ENCODE measurements at regions not wholly inside any gene's neighbourhood (a gene's known extent, or its start where the extent isn't known, plus 50 kb on each side); places are given as distances from the start of the nearest gene placed in this dataset.

- in situ Hi-C loops (cut with HindIII; ENCODE audit: low pct_ligation_motif_present, low pct_unique_long_range_greater_than_20kb, low sequenced_read_pairs): no loop called here
- no peak for DNase-seq
Observed at GRCh38 chr11:21896746-21897602, 295.9 kb upstream of the ANO5 start.

- DNase-seq: no peak
- in situ Hi-C loops (cut with HindIII; ENCODE audit: low pct_ligation_motif_present, low pct_unique_long_range_greater_than_20kb, low sequenced_read_pairs): no loop called here
Observed at GRCh38 chr11:21897752-21898151, 295.1 kb upstream of the ANO5 start.

- DNase-seq: no peak
- in situ Hi-C loops (cut with HindIII; ENCODE audit: low pct_ligation_motif_present, low pct_unique_long_range_greater_than_20kb, low sequenced_read_pairs): no loop called here
Observed at GRCh38 chr11:21908211-21908610, 284.7 kb upstream of the ANO5 start.

- in situ Hi-C loops (cut with HindIII; ENCODE audit: low pct_ligation_motif_present, low pct_unique_long_range_greater_than_20kb, low sequenced_read_pairs): no loop called here
- DNase-seq: no peak
Observed at GRCh38 chr11:21909145-21909544, 283.7 kb upstream of the ANO5 start.

- in situ Hi-C loops (cut with HindIII; ENCODE audit: low pct_ligation_motif_present, low pct_unique_long_range_greater_than_20kb, low sequenced_read_pairs): no loop called here
- no peak for DNase-seq
Observed at GRCh38 chr11:21911061-21911460, 281.8 kb upstream of the ANO5 start.

GRCh38 chr11:21912285-21912684, 280.6 kb upstream of the ANO5 start:
- DNase-seq: no peak
- in situ Hi-C loops (cut with HindIII; ENCODE audit: low pct_ligation_motif_present, low pct_unique_long_range_greater_than_20kb, low sequenced_read_pairs): no loop called here

GRCh38 chr11:21921151-21921550, 271.7 kb upstream of the ANO5 start:
- DNase-seq: no peak

GRCh38 chr11:21924262-21924661, 268.6 kb upstream of the ANO5 start:
- no peak for DNase-seq
- in situ Hi-C loops (cut with HindIII; ENCODE audit: low pct_ligation_motif_present, low pct_unique_long_range_greater_than_20kb, low sequenced_read_pairs): no loop called here

More at GRCh38 chr11:21921151-21921550, 271.7 kb upstream of the ANO5 start:
- in situ Hi-C loops (cut with HindIII; ENCODE audit: low pct_ligation_motif_present, low pct_unique_long_range_greater_than_20kb, low sequenced_read_pairs): no loop called here

GRCh38 chr11:21927628-21928027, 265.3 kb upstream of the ANO5 start:
- DNase-seq: no peak

GRCh38 chr11:21928847-21929246, 264.0 kb upstream of the ANO5 start:
- in situ Hi-C loops (cut with HindIII; ENCODE audit: low pct_ligation_motif_present, low pct_unique_long_range_greater_than_20kb, low sequenced_read_pairs): no loop called here
- no peak for DNase-seq

More at GRCh38 chr11:21927628-21928027, 265.3 kb upstream of the ANO5 start:
- in situ Hi-C loops (cut with HindIII; ENCODE audit: low pct_ligation_motif_present, low pct_unique_long_range_greater_than_20kb, low sequenced_read_pairs): no loop called here

- DNase-seq: no peak
Observed at GRCh38 chr11:21930408-21930807, 262.5 kb upstream of the ANO5 start.

GRCh38 chr11:21931436-21932101, 261.3 kb upstream of the ANO5 start:
- in situ Hi-C loops (cut with HindIII; ENCODE audit: low pct_ligation_motif_present, low pct_unique_long_range_greater_than_20kb, low sequenced_read_pairs): no loop called here

More at GRCh38 chr11:21930408-21930807, 262.5 kb upstream of the ANO5 start:
- in situ Hi-C loops (cut with HindIII; ENCODE audit: low pct_ligation_motif_present, low pct_unique_long_range_greater_than_20kb, low sequenced_read_pairs): no loop called here

GRCh38 chr11:21933095-21933494, 259.8 kb upstream of the ANO5 start:
- DNase-seq: peak; percentile 2
- in situ Hi-C loops (cut with HindIII; ENCODE audit: low pct_ligation_motif_present, low pct_unique_long_range_greater_than_20kb, low sequenced_read_pairs): no loop called here

More at GRCh38 chr11:21931436-21932101, 261.3 kb upstream of the ANO5 start:
- no peak for DNase-seq

- no peak for DNase-seq
- in situ Hi-C loops (cut with HindIII; ENCODE audit: low pct_ligation_motif_present, low pct_unique_long_range_greater_than_20kb, low sequenced_read_pairs): no loop called here
Observed at GRCh38 chr11:21944577-21944976, 248.3 kb upstream of the ANO5 start.

GRCh38 chr11:21948876-21949275, 244.0 kb upstream of the ANO5 start:
- in situ Hi-C loops (cut with HindIII; ENCODE audit: low pct_ligation_motif_present, low pct_unique_long_range_greater_than_20kb, low sequenced_read_pairs): no loop called here
- no peak for DNase-seq

GRCh38 chr11:21949763-21950413, 243.0 kb upstream of the ANO5 start:
- in situ Hi-C loops (cut with HindIII; ENCODE audit: low pct_ligation_motif_present, low pct_unique_long_range_greater_than_20kb, low sequenced_read_pairs): no loop called here

GRCh38 chr11:21963013-21963412, 229.9 kb upstream of the ANO5 start:
- in situ Hi-C loops (cut with HindIII; ENCODE audit: low pct_ligation_motif_present, low pct_unique_long_range_greater_than_20kb, low sequenced_read_pairs): no loop called here
- DNase-seq: no peak

More at GRCh38 chr11:21949763-21950413, 243.0 kb upstream of the ANO5 start:
- DNase-seq: no peak

GRCh38 chr11:21965221-21965620, 227.7 kb upstream of the ANO5 start:
- no peak for DNase-seq
- in situ Hi-C loops (cut with HindIII; ENCODE audit: low pct_ligation_motif_present, low pct_unique_long_range_greater_than_20kb, low sequenced_read_pairs): no loop called here

- no peak for DNase-seq
- in situ Hi-C loops (cut with HindIII; ENCODE audit: low pct_ligation_motif_present, low pct_unique_long_range_greater_than_20kb, low sequenced_read_pairs): no loop called here
Observed at GRCh38 chr11:21968702-21969101, 224.2 kb upstream of the ANO5 start.

All from ACHN (cell line).